ENCODE measurements at regions not wholly inside any gene's neighbourhood (a gene's known extent, or its start where the extent isn't known, plus 50 kb on each side); places are given as distances from the start of the nearest gene placed in this dataset.
"Not testable (repeated sequence)": the region's sequence is repeated elsewhere in the genome, so short reads cannot be mapped to it uniquely, and the experiment has no call there.

DNA sequence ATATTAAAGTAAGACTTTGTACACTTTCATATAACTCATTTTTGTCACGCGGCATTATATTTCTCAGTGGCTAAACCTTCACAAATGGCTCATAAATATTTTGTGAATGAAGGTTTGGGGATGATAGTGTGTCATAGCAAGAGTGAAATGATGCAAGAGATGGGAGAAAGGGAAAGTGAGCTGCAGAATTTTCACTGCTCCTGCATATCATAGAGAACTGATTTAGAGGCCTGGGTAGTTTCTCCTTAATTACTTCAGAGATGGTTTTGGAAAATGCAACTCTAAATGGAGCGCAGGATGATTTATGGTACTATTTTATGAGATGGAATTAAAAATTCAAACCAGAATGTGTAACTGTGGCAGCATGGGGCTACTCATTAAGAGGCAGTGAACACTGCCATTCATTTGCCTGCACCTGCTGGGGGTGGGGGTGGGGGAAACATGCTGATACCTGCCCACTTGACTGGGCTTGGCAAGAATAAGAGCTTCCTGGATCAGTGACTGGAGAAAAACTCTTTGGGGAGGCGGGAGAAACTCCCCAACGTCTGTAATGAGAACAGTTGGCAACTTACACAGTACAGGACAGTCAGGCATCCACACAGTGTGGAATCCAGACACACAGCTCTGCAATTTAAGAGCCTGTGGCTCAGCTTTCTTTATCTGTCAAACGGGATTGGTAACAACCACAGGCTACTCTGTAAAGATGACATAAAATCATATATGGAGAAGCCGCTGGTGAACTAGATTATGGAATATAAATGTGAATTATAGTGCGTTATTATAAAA lies 941.9 kb downstream of the SLC4A3 start:
- peak; percentile 3 for DNase-seq

DNA sequence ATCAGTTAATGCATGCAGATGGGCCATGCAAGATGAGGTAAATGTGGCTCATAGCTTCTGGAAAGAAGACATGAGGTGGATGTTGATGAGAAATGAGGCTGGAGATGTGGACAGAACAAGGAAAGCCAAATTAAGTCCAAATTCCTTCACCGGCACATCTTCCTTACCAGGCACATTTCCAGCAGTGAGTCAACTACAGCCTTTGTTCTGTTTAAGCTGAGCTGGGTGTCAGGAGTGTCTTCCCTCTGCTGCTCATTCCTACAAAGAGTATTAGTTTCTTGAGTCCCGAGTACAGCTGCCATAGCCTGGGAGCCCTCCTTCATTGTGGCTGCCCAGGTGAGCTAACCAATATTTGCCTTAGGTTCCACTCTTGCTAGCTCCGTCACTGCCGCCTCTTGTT lies 945.0 kb downstream of the SLC4A3 start:
- DNase-seq, result no peak

DNA sequence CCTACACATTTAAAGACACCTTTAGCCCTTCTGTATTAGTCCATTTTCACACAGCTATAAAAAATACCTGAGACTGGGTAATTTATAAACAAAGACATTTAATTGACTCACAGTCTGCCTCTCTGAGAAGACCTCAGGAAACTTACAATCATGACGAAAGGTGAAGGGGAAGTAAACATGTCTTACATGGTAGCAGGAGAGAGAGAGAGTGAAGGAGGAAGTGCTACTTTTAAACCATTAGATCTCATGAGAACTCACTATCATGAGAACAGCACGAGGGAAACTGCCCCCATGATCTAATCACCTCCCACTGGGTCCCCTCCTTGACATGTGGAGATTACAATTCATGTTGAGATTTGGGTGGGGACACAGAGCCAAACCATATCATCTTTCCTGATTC lies 946.6 kb downstream of the SLC4A3 start:
- no peak for DNase-seq

GRCh38 chr2:220575963-220576362 lies 948.5 kb downstream of the SLC4A3 start:
- no peak for DNase-seq

- no peak for DNase-seq
Measured at GRCh38 chr2:220579452-220579851, 952.0 kb downstream of the SLC4A3 start.

DNA sequence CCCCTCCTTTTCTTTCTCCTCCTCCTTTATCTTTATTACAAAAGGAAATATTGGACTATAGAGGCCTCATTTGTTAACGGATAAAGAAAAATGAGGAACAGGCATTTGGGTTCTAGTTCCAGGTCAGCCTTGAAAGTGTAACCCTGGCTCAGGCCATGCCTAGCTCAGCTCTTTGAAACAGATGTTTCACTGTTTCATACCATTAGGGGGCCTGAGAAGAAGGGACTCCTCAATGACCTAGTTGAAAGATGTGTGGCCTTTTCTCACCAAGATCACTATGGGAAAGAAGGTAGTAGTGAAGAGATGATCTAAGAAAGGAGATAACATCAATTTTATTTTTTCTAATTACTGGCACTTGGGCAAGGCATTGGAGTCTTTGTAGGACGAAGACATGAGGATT lies 952.7 kb downstream of the SLC4A3 start:
- no peak for DNase-seq

GRCh38 chr2:220583725-220584124 lies 956.3 kb downstream of the SLC4A3 start:
- DNase-seq, result peak; percentile 13

GRCh38 chr2:220585241-220585640 lies 957.8 kb downstream of the SLC4A3 start:
- no peak for DNase-seq

- DNase-seq, result peak; percentile 90
Measured at GRCh38 chr2:220586980-220587530, 959.6 kb downstream of the SLC4A3 start.

DNA sequence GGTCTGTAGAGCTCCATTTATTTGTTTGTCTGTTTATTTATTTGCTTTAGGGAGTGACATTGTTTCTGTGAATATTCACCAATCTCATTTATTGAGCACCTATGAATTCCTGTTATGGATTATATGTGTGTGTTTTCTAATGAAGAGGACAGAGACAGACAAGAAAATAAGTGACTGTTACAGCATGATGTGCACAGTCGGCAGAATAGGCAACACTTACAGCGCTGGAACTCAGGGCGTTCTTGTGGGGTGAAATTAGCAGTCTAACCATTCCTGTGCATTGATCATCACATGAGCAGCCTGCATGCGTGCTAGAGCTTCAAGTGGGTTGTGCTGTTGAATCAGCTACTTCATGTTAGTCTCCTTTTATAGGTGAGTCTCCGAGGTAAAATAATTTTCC lies 960.7 kb downstream of the SLC4A3 start:
- DNase-seq, result no peak

GRCh38 chr2:220590476-220590875 lies 963.0 kb downstream of the SLC4A3 start:
- no peak for DNase-seq

DNA sequence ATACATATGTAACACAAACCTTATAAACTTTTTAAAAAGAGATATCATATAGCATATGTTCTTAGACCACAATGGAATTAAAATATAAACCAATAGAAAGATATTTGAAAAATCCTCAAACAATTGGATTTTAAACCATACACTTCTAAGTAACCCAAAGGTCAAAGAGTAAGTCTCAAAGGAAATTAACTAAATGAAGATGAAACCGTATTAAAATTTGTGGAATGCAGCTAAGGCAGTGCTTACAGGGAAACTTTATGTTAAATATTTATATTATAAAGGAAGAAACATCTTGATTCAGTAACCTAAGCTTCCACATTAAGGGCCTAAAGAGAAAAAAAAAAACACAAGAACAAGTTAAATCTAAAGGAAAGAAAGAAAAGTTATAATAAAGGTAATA lies 966.1 kb downstream of the SLC4A3 start:
- DNase-seq, result no peak

DNA sequence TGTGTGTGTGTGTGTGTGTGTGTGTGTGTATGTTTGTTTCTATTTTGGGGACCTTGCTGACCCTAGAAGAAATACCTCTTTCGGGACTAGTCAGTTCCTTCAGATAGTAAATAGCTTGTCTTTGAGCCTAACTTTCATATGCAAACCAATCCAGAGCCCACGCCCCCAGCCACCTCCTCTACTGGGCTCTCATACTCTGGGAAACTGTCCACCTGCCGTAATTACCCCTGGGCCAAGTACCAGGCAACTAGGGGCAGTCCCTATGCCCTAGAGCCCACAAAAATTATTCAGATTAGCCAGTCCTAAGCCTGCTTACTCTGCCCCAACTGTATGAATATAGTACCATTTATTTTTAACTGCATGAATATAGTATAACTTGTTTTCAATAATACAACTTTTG lies 970.4 kb downstream of the EPHA4 start:
- DNase-seq, result no peak

DNA sequence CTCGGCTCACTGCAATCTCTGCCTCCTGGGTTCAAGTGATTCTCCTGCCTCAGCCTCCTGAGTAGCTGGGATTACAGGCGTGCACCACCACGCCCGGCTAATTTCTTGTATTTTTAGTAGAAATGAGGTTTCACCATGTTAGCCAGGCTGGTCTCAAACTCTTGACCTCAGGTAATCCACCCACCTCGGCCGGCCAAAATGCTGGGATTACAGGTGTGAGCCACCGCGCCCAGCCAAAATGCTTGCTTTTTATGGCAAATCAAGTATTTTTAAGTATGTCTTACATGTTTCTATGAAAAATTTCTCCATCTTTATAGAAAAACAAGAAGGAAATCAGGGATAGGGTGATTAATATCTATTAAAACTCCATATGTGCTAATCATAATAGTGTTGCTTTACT lies 959.1 kb downstream of the EPHA4 start:
- not testable (repeated sequence) for DNase-seq

DNA sequence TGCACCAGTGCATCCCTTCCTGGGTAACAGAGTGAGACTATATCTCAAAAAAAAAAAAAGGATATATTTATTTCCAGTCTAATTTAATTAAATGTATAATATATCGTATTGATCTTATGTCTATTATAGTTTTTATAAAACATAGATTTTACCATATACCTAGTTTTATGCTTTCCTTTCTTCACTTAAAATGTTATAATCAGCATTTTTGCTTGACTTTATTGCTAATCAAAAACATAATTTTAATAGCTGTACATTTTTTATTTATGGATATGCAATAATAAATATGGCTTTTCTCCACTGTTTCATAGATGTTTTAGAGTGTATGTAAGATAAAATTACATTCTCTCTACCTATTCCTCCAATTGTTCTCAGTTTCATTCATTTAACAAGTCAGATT lies 958.0 kb downstream of the EPHA4 start:
- no peak for DNase-seq

DNA sequence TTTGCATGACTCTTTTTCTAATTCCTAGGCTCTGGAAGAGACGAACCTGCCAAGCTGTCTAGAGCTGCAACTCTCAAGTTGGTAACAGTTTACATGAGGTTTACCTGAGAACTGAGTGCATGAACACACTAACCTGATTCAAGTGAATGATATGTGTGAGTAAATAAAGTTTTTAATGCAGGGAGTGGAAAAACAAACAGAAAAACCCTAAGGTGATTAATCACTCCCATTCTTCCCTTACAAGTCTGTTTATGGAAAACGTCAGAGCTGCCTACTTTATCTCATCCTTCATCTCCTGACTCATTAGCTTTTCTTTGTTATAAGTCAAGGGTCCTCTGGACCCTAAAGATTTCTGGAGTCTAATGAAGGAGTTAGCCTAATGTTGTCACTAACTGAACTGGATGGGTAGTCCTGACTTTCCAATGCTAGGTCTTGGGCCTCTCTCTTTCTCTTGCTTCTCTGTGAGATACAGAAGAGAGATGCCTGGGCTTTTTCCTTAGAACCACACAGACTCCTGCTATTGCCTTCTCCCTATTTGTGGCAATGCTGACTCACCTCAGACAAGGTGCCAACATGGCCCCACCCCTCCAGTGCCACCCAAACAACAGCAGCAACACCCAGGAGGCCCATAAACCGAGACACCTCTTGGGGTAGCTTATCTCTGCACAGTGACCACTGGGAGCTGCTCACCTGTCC lies 952.4 kb downstream of the EPHA4 start:
- peak; percentile 3 for DNase-seq

DNA sequence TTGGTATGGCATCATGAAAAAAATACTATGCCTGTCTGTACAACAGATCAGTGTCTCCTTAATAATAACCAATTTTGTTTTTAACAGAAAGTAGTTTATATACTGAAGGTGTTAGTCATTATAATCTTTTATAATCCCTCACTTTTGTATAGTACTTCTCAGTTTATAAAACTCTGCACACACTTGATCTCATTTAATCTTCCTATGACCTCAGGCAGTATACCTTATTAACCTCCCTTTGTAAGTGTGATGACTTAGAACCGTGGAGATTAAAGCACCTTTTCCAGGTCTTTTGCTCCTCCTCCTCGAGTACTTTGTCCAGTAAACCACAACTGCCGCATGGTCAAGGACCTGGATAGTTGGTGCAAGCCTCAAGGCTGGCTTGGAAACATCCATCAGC lies 945.5 kb downstream of the EPHA4 start:
- DNase-seq, result no peak

DNA sequence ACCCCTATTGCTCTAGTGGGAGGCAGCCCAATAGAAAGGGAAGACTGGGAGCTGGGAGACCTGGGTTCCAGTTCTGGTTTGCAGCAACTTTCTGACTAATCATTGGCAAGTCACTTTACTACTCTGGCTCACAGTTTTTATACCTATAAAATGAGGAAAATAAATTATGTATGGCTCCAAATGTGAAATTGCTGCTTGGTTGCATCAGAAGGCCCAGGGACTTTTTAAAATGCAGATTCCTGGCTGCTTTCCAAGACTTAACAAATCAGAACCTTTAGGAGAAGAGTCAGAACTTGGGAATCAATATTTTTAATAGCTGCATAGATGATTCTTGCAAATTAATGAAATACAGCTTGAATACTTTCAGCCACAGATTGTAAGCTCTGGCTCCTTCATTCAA lies 943.9 kb downstream of the EPHA4 start:
- no peak for DNase-seq

DNA sequence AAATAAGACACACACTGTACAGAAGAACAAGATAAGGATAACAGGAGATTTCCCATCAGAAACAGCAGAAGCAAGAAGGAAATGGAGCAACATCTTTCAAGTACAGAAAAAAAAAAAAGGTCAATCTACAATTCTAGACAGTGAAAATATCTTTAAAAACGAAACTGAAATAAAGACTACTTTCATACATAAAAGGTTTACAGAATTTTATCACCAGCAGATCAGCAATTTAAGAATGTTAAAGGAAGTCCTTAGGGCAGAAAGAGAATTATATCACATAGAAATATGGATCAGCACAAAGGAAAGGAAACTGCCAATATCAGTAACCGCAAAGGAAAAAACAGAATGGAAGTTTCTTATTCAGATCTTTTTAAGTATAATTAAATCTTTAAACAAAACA lies 931.0 kb downstream of the EPHA4 start:
- DNase-seq, result no peak

GRCh38 chr2:220646424-220646823 lies 925.7 kb downstream of the EPHA4 start:
- no peak for DNase-seq

DNA sequence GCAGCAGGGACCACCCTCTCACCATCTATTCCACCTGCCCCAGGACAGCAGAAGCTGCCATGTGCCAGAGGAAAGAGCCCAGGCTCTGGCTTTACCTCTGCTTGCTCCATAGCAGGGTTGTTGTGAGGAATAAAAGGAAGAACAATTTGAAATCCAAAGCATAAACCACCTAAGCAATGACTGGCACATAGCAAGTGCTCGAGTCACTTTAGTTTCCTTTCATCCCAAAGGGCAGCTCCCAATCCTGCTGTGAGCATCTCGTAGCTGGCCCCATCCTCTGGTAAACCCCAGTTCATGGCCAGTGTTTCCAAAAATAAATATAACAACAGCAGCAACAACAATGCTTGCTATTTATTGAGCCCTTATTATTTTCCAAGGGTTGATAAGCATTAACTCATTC lies 923.5 kb downstream of the EPHA4 start:
- no peak for DNase-seq

DNA sequence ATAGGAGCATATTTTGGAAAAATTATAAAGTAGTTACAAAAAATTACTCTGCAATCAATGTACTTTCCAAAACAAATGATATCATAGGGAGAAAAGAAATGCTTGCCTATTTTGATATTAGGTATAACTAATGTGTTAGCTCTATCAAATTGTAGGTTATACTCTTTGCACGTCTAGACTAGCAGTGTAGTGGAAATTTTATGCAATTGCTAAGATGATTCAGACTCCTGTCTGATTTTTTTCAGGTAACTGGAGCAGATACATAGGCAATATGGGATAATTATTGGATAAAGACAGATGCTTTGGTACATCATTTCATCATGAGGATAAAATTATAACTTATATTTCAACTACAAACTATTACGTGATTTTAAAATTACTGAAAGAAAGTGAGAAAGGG lies 918.3 kb downstream of the EPHA4 start:
- DNase-seq, result no peak

DNA sequence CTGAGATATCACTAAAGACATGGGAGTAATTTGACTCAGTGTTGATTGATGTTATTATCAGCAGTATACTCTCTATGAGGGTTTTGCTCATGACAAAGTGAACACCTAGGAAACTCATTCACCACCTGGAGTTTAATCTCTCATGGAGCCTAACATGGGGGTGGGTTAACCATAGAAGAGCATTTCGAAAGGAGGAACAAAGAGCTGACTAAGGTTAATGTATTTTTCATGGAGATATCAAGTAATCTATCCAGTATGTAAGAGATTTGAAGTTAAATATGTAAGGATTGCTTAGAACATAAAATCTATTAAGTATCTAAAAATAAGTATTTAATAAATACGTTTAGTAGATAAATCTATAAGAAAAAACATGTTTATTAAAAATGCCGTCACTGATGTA lies 917.8 kb downstream of the EPHA4 start:
- no peak for DNase-seq
